NCI-H526 treated with DMSO at 0.1 percent for 48 hours (cell line): ENCODE measurements at regions not wholly inside any gene's neighbourhood (a gene's known extent, or its start where the extent isn't known, plus 50 kb on each side); places are given as distances from the start of the nearest gene placed in this dataset.
"Not testable (repeated sequence)": the region's sequence is repeated elsewhere in the genome, so short reads cannot be mapped to it uniquely, and the experiment has no call there.

Experiments used
- DNase-seq: peaks from one replicate; lab custom pipeline; 2025; lab: John Stamatoyannopoulos, UW

DNA sequence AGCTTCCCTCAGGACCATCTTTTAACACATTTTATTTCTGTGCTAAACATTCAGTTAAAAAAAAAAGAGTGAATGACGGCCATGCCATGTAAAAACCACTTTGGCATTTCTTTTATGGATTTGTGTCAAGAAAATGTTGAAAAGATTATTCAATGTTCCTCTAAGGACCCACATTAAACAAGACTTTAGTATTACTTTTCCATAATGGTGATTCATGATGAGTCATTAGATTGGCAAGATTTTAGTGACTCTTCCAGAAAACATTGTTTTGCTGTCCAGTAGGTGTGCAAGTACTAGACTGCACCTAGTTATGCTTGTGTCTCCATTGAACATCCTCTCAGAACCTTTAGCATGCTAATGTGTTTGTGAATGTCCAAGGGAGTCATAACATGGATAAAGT is 748.6 kb downstream of the STPG2 start:
- no peak for DNase-seq

DNA sequence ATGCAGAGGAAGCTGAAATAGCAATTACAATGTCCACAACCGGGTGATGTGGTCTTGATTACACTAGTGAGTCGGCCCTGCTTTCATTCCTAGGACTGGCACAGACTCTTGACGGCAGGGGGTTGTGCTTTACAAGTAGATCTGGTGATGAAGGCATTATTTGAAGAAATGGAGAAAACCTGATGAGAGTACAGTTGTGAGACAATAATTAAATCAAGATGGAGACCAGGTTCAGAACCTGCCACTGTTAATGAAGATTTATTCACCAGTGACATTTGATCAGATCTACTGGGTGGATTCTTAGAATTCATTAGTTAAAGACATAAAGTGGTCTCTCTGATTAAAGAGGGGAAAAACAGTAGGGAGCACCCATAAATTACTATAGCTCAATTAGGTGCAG is 747.2 kb downstream of the STPG2 start:
- no peak for DNase-seq

DNA sequence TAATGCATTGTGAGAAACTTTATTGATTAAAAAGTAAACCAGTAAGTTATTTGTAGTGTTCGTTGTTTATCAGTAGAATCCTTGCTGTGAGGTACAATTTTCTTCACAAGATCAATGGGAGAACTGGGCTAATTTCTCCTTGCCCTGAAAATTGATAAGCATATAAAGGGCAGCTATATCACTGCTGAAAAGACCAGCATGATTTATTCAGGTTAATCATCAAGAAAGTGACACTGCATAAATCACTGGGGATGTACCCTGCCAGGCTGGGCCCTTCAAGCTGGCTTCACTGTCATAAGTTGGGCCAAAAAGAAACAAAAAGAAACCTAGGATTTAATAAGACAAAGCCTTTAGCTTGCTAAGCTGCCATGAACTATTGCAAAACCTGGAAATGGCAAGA is 746.7 kb downstream of the STPG2 start:
- DNase-seq = no peak

DNA sequence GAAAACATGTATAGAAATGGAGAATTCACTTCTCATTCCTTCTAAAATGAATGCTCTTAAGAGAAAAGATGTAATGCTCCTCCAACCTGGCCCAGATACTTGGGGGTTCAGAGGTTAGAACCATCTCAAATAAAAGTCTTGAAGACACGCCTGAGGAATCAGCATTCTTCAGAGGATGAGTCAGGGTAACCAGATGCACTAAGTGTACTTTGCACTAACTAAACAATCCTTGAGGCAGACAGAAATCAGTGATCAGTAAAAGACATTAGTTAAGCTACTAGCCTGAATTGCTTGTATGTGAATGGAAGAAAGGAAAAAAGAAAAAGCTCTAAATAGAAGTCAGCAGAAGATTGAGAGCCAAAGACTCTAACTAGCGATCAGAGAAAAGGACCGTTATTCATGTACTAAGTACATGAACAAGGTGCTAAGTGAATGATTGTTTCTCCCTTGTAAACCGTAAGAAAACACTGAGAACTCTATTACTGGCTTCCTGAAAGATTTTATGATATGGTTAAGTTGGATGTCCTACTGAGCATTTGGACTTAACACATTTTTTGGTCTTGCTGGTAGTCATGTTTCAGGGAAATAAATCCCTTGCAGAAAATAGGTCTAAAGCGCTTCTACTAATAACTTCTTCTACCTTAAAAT is 738.3 kb downstream of the STPG2 start:
- no peak for DNase-seq

GRCh38 chr4:97411356-97411755 is 731.9 kb downstream of the STPG2 start:
- no peak for DNase-seq

DNA sequence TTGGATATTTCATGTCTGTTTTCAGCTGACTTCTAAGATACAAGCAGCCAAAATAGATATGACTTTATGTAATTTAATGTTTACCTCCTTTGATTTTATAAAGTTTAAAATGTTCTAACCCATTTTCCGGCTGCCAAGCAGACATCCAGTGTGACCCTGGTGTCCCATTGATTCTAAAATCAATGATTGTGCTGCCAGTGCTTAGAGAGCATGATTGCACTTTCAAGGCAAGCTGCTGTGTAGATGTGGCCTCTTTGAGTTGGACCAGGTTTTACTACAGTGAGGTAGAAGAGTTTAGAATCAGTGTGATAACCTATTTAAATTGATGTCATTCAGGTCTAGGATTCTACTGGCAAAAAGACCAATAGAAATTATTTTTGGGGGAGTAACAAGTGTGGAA is 730.9 kb downstream of the STPG2 start:
- no peak for DNase-seq

DNA sequence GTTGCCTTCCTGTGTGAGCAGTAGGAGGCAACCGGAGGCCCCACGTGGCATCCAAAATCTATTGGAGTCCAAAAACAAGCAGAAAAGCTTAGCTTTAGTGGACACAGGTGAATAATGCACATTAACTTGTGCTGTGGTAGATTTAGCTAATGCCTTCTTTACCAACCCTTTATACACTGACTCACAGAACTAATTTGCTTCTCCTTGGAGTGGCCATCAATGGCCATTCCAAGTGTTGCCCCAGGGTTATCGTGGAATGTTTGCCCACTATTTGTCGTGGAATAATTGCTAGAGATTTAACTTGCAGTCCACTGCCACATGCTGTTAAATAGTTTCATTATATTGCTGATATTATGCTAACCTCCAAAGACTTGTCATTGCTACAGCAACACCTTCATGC is 729.1 kb downstream of the STPG2 start:
- no peak for DNase-seq

DNA sequence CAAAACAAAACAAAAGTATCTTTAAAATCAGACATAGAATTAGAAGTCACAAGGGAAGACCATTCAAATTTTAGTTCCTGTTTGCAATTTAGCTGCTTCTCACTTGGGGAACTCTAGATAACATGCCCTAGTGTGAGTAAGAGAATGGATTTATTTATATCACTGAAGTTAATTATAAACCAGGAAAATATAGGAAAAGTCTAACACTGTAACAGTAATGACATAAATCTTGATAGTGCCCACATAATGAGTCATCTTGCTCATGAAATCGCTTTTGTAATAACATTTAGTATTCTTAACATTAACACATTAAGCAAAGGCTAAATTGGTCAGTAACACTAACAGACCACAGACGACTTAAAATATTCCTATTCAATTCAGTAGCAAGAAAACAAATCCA is 710.7 kb downstream of the STPG2 start:
- DNase-seq = no peak

DNA sequence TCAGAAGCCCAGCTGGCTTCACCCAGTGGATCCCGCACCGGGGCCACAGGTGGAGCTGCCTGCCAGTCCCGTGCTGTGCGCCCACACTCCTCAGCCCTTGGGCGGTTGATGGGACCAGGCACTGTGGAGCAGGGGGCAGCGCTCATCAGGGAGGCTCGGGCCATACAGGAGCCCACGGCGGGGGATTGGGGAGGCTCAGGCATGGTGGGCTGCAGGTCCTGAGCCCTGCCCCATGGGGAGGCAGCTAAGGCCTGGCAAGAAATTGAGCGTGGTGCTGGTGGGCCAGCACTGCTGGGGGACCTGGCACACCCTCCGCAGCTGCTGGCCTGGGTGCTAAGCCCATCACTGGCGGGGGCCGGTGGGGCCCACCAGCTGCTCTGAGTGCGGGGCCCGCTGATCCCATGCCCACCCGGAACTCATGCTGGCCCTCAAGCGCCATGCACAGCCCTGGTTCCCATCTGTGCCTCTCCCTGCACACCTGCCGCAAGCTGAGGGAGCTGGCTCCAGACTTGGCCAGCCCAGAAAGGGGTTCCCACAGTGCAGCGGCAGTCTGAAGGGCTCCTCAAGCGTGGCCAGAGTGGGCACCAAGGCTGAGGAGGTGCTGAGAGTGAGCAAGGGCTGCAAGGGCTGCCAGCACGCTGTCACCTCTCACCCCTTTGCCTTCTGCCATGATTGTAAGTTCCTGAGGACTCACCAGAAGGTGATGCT is 705.1 kb downstream of the STPG2 start:
- DNase-seq = not testable (repeated sequence)

- DNase-seq = no peak
Measured at GRCh38 chr4:97453186-97453585, 690.1 kb downstream of the STPG2 start.

GRCh38 chr4:97457253-97457652 is 686.0 kb downstream of the STPG2 start:
- DNase-seq = peak; percentile 30

DNA sequence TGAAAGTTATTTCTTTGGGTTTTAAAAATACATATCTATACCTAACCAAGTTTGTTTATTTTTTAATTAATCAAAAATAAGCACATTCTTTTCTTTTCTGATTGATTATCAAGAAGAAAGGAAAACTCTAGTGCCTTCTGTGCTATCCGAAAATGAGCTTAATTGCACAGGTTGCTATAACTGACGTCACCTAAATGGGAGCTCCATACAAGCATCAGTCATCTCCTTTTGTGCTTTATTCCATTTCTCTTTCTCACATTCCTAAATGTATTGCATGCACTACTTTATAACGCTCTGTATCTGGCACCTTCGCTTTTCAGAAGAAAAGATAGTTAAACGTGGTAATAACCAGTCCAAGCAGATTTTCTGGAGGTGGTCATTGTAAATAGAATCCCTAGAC is 675.0 kb downstream of the STPG2 start:
- no peak for DNase-seq

- no peak for DNase-seq
Measured at GRCh38 chr4:97475621-97476020, 667.7 kb downstream of the STPG2 start.

- DNase-seq = no peak
Measured at GRCh38 chr4:97477974-97478373, 665.3 kb downstream of the STPG2 start.

DNA sequence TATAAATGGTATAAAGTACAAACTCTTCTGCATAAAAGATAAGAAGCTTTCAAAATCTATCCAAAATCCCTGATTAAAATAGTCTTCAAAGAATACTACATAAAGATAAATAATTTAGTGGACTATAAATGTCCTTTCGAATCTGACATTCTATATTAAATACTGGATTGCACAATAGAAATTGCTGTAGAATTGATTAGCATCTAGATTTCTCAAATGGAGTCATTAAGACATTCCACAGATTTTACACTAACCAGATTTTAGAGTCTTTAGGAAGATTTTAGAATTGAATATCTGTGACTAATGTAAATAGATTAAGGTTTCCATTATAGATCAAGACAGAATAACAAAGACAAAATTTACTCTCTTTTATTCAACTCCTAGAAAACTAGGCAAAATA is 663.9 kb downstream of the STPG2 start:
- no peak for DNase-seq

- no peak for DNase-seq
Measured at GRCh38 chr4:97491856-97492255, 651.4 kb downstream of the STPG2 start.

DNA sequence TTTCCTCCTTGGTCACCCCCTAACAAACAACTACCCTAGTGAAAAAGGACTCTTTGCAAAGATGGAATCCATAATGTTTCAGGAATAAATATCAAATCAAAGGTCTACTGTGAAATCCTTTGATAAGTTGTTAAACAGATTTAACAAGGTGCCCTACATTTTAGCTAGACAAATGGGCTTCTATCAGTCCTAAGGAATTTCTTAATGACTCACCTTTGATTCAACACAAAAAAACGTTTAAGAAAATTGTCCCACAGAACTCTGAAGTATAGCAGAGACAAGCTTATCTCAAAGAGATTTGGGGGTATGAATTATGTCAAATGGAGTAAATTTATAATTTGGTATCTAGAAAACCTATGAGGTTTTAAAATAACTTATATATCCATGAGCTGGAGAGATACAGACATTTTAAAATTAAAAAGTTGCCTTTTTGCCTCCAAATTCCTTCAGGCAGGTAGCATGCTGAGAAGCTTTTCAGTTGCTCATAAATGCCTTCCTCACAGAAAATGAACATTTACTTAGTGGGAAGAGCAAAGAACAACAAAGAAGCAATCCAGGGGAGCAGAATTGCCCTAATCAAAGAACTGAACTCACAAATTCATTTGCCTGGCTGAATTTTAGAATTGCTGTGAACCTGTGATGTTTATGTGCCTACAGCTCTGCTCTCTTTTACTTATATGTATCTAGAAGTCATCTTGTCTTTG is 649.3 kb downstream of the STPG2 start:
- DNase-seq = no peak

- DNase-seq = no peak
Measured at GRCh38 chr4:97496298-97496873, 646.9 kb downstream of the STPG2 start.

DNA sequence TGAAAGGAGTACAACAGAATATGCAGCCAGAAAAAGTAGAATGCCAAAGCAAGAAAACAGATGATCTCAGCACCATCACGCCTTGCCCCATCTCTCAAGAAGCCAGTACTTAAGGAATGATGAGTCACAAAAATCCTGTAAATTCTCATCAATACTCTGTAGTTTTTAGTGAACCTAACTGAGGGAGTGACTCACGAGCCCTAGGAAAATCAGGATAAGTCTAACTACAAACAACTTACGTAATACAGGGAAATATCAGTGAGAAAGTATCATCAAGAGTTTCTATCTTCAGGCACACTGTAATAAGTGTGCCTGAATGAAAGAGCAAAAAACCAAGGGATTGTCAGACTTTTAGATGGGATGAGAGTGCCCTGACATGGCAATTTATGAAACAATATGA is 644.4 kb downstream of the STPG2 start:
- DNase-seq = no peak

DNA sequence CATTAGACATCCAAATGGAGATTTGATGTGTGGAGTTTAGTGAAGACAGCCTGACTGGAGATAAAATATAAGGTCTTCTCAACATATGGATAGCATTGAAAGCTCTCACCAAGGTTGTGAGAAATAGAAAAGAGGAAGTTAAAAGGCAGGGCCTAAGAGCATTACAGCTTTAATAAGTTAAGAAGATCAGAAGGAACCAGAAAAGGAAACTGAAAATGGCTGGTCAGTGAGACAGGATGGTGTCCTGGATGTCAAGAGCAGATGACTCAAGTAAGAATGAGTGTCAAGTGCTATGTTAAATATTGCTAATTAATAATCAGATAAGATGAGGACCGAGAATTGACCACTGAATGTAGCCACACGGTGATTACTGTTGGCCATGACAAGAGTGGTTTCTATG is 642.9 kb downstream of the STPG2 start:
- no peak for DNase-seq

DNA sequence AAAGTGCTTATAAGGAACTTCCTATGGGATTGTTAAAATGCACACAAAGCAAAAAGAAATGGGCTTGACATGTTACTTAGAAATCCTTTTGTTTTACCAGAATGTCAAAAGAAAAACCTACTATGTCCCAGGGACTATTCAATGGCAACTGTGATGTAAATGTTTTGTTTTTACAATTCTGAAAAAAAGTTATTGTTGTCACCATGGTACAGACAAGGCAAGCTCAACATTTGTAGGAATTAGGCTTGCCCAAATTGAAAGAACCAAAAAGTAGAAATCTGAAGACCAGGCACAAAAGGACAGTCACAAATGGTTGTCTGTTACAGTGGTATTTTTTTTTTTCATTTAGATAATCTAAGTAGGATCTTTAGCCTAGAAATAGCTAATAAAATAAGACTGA is 638.6 kb downstream of the STPG2 start:
- DNase-seq = no peak

DNA sequence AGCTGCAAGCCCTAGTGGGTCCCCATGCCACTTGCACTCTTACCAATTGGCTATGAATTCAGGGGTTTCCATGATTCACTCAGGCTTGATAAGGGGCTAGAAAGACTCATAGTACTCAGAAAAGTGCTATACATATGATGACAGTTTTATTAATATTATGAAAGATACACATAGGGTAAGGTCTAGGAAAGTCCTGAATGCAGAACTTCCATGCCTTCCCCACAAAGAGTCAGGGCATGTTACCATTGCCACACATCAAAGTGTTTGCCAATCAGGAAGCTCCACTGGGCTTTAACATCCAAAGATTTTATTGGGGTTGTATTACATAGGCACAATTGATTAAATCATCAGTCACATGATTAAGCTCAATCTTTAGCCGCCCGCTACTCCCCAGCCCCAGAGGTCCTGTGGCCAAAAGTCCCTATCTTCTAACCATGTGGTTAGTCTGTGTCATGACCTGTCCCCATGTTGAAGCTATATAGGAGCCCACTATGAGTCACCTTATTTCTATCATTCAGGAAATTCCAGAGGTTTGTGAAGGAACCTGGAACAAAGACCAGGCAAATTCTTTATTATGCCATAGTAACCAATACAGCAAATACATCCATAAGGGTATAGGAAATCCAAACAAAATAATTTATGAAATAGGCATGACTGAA is 635.6 kb downstream of the STPG2 start:
- DNase-seq = no peak
